ENCODE measurements at regions not wholly inside any gene's neighbourhood (a gene's known extent, or its start where the extent isn't known, plus 50 kb on each side); places are given as distances from the start of the nearest gene placed in this dataset.

GRCh38 chr2:60695793-60696192 lies 60.3 kb upstream of the PAPOLG start:
- TF ChIP-seq POLR2AphosphoS5 (IDR thresholded peaks at IDR 0.05; ENCODE audit: low read depth) (no peak), CTCF (conservative IDR thresholded peaks at IDR 0.05; ENCODE audit: low read depth in 2 of 2) (no peak), REST (IDR thresholded peaks at IDR 0.05; ENCODE audit: unreplicated experiment) (no peak), ETS1 (IDR thresholded peaks at IDR 0.05) (no peak), EZH2 (IDR thresholded peaks at IDR 0.05; ENCODE audit: low read depth, unreplicated experiment) (no peak), EZH2phosphoT487 (IDR thresholded peaks at IDR 0.05; ENCODE audit: unreplicated experiment) (no peak), JUNB (IDR thresholded peaks at IDR 0.05; ENCODE audit: unreplicated experiment) (no peak), ZNF331 (CRISPR knock-in tag; IDR thresholded peaks at IDR 0.05; ENCODE audit: low read depth) (no peak), STAT1 (IDR thresholded peaks at IDR 0.05; ENCODE audit: unreplicated experiment) (no peak), ZNF462 (CRISPR knock-in tag; IDR thresholded peaks at IDR 0.05) (no peak)
